ENCODE measurements at regions not wholly inside any gene's neighbourhood (a gene's known extent, or its start where the extent isn't known, plus 50 kb on each side); places are given as distances from the start of the nearest gene placed in this dataset.

- no peak for DNase-seq (ENCODE audit: low read depth, low spot score)
Measured at GRCh38 chr12:123100882-123101281, 50.0 kb downstream of the PITPNM2 start.

DNA sequence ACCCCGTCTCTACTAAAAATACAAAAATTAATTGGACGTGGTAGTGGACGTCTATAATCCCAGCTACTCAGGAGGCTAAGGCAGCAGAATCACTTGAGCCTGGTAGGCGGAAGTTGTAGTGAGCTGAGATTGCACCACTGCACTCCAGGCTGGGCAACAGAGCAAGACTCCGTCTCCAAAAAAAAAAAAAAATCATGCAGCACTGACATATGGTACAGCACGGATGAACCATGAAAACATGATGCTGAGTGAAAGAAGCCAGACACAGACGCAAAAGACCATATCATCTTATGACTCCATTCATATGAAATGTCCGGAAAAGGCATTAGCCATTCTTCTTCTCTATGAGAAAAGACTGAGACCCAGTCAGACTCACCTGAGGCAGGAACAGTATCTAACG is 50.4 kb downstream of the PITPNM2 start:
- DNase-seq (ENCODE audit: low read depth, low spot score): no peak

- DNase-seq (ENCODE audit: low read depth, low spot score): no peak
Measured at GRCh38 chr12:123099560-123100192, 51.2 kb downstream of the PITPNM2 start.

DNA sequence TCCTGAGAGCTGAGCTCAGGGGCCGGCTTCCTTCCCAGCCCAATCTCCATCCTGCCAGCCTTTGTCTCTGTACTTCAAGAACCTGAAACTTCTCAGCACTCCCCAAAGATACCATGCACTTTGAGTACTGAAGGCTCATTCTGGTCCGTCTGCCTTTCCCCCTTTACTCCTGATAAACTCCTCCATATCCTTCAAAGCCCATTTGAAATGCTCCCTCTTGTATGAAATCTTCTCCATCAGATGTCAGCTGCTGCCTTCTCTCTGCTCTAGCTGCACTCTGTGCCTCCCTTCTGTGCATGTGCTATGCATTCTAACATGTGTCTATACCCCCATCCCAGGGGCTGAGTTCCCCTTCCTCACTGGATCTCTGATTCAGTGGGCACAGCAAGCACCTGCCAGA is 52.1 kb downstream of the PITPNM2 start:
- DNase-seq (ENCODE audit: low read depth, low spot score): no peak

GRCh38 chr12:123097561-123098084 is 53.3 kb downstream of the PITPNM2 start:
- no peak for DNase-seq (ENCODE audit: low read depth, low spot score)

- no peak for DNase-seq (ENCODE audit: low read depth, low spot score)
Measured at GRCh38 chr12:123096741-123097140, 54.1 kb downstream of the PITPNM2 start.

- DNase-seq (ENCODE audit: low read depth, low spot score): no peak
Measured at GRCh38 chr12:123096182-123096581, 54.7 kb downstream of the PITPNM2 start.

DNA sequence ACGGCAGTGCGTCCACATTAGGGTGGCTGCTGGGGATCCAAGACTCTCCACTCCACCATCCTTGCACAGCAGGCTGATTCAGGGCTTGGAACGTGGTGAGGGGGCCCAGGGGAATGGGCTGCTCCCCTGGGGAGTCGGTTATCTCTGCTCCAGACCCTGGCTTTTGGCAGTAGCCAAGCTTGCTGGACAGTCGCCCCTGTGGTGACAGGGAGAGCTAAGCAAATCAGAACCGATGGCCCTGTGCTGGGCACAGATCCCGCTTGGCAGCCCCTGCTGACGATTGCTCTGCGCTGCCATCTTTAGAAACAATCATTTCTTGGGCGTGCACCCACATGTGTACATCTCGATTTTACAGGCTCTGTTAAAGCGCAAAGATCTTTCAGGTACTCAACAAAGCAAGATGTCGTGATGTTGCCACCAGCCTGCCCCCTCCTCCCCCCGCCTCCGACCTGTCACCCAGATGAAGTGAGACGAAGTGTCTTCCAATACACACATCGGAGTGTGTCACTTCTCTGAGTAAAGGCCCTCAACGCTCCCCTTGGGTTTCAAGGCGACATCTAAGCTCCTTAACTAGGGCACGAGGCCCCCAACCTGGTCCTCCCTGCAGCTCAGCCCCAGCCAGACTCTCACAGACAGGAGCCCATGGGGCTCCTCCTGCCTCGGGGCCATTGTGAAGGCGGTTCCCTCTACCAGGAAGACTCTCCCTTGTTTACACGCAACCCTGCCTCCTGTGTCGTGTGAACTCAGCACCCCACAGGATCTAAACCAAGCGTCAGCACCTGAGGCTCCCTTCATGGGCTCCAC is 55.6 kb downstream of the PITPNM2 start:
- no peak for DNase-seq (ENCODE audit: low read depth, low spot score)

- DNase-seq (ENCODE audit: low read depth, low spot score): no peak
Measured at GRCh38 chr12:123094349-123095077, 56.4 kb downstream of the PITPNM2 start.

GRCh38 chr12:123092866-123093265 is 58.0 kb downstream of the PITPNM2 start:
- DNase-seq (ENCODE audit: low read depth, low spot score): no peak

GRCh38 chr12:123091230-123092150 is 59.4 kb downstream of the PITPNM2 start:
- no peak for DNase-seq (ENCODE audit: low read depth, low spot score)

GRCh38 chr12:123089631-123090353 is 61.1 kb downstream of the PITPNM2 start:
- no peak for DNase-seq (ENCODE audit: low read depth, low spot score)

GRCh38 chr12:123089140-123089539 is 61.8 kb downstream of the PITPNM2 start:
- no peak for DNase-seq (ENCODE audit: low read depth, low spot score)

DNA sequence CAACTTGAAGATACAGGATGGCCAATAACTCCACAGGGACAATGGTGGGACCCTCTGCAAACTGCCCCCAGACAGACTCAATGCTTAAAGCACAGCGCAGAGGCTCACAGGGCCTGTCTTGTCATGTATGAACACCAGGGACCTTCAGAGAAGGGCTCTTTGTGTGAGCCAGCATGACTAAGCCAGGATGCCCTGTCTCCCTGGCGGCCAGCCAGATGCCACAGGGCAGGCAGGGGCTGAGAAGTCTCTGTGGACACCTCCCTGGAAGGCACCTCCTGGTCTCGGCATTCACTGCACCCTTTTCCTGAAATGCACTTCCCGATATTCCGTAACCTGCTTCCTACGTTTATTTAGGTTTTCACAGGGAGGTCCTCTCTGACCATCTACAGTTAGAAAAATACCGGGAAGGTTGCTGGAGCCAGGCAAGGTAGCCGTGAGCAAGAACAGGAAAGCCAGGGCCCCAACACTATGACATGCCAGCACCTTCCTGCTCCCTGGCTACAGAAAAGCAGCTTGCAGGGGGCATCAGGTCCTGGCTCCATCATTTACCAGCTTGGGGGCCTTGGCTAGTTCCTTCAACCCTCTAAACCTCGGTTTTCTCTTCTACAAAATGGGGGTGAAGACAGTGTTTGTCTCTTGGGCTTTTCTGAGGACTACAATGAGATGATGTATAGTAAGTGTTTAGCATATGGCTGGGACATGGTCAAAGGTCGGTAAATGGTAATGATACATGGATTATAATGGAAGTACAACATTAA is 65.0 kb downstream of the PITPNM2 start:
- no peak for DNase-seq (ENCODE audit: low read depth, low spot score)

GRCh38 chr12:123085066-123085465 is 65.8 kb downstream of the PITPNM2 start:
- no peak for DNase-seq (ENCODE audit: low read depth, low spot score)

GRCh38 chr12:123083661-123084571 is 67.0 kb downstream of the PITPNM2 start:
- DNase-seq (ENCODE audit: low read depth, low spot score): no peak

DNA sequence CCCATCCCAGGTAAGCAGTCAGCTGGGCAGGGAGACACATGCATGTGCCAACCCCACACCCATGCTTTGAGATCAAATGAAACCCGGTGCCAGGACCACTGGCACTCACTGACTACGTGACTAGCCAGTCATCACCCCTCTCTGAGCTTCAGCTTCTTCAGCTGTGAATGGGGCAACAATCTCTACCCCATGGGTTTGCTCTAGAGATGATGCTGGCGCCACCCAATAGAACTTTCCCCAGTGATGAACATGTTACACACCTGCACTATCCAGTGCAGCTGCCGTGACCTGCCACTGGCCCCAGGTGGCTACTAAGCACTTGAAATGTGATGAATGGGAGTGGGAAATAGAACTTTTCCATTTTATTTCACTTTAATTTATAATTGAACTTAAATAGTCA is 70.3 kb downstream of the PITPNM2 start:
- DNase-seq (ENCODE audit: low read depth, low spot score): no peak

DNA sequence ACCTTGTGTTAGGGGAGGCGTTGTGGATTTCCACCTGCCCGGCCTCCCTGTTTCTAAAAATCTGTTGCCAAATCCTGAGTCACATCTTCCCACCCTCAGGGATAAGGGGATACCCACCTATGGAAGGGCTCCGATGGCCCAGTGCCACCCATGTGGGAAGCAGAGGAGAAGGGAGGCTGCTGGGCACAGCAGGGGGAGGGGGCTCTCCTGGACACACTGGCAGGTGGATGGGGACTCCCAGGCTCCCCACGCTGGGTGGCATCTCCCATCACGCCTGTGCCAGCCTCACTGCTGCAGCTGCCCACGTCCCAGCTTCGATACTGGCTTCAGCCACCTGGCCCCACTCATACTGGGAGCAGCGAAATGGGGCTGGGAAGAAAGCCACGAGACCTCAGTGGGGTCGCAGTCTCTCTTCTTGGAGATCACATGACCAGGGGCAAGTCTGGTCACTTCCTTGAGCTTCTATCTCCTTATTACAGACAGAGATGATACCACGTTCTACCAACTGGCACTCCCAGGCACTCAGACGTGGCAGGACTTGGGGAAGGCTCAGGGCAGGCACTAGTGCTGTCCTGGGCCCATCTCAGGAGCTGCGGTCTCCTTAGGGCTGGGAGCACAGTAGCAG is 72.2 kb downstream of the PITPNM2 start:
- DNase-seq (ENCODE audit: low read depth, low spot score): no peak
